GM18868 (cell line): ENCODE measurements at regions not wholly inside any gene's neighbourhood (a gene's known extent, or its start where the extent isn't known, plus 50 kb on each side); places are given as distances from the start of the nearest gene placed in this dataset.

Experiments used
- ATAC-seq: cut with Tn5 transposase; IDR thresholded peaks from one replicate; pipeline ENCODE4 v1.9.1; 2021; ENCODE audit warnings: mild to moderate bottlenecking, moderate library complexity; ENCODE audit not compliant: unreplicated experiment

DNA sequence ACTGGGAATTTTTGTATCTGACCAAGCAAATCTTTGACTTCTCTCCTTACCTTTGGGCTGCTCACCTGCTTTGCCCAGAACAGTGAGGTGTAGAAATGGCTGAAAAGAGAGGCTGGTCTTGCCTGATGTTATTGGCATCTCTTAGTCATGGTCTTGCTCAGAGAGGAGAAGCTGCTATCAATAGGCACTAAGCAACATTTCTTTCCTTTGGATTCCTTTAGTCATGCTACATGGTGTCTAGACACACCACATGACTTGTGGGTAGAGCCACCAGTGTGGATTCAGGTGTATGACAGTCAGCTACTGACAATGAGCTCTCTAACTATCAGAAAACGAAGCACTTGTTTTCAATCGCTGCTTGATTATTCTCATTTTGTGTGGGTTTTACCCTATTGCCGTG, 341.3 kb upstream of the DCC start:
- no peak for ATAC-seq

DNA sequence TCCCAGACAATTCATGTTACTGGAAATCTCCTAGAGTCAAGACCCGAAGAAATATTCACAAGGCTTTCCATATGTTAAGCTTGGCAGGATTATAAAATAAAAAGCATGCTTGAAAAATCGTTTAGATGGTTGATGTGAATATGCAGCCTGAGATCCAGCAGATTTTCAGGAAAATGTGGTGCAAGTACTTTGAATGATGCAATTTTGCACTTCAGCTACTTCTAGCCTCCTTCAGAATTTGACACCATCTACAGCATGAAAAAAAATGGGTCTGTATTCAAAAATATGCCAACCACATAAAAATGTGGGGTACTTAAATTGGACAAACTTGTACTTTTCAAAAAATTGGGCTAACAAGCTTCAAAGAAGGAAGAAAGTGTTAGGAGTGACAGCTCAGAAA, 340.6 kb upstream of the DCC start:
- no peak for ATAC-seq

GRCh38 chr18:52000435-52000834, 339.6 kb upstream of the DCC start:
- ATAC-seq: peak; percentile 53

- ATAC-seq: peak; percentile 34
Observed at GRCh38 chr18:52001106-52001505, 338.9 kb upstream of the DCC start.

- ATAC-seq: no peak
Observed at GRCh38 chr18:52002600-52002999, 337.4 kb upstream of the DCC start.

- ATAC-seq: no peak
Observed at GRCh38 chr18:52007105-52007504, 332.9 kb upstream of the DCC start.

GRCh38 chr18:52008330-52008729, 331.7 kb upstream of the DCC start:
- no peak for ATAC-seq

GRCh38 chr18:52008736-52009135, 331.3 kb upstream of the DCC start:
- ATAC-seq: no peak

DNA sequence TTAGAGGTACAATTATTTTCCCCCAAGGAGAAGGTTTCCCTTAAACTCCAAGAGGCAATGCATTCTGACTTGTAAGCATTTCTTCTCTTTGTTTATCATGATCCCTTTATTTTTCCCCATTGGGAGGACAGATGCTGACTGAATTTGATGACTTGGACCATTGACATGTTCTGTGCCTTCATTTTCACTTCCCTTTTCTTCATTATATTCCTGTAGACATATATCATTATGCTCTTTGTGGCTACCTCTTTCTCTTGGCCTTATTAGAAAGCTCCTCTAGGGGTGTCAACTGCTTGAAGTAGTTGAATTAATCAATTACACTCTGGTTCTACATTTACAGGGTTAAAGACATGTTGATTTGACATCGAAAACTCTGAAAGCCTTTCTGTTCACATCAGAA, 330.0 kb upstream of the DCC start:
- peak; percentile 63 for ATAC-seq

GRCh38 chr18:52045946-52046675, 293.9 kb upstream of the DCC start:
- no peak for ATAC-seq

DNA sequence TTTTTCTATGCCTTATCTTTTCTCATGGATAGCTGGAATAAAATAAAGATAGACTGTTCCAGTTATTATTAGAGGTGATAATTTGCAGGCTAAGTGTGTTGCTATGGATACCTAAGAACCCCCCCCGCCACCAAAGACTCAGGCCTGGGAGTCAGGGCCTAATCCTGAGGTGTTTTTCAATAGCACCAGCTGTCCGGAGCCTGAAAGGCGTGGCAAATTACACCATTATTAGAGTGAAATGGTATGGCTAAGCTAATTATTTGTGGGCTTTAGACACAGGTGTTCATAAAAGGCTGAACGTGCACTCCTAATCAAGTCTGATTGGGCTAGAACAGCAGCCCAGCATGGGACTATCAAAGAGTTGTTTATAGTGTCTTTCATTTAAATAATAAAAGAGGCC, 293.2 kb upstream of the DCC start:
- ATAC-seq: no peak

DNA sequence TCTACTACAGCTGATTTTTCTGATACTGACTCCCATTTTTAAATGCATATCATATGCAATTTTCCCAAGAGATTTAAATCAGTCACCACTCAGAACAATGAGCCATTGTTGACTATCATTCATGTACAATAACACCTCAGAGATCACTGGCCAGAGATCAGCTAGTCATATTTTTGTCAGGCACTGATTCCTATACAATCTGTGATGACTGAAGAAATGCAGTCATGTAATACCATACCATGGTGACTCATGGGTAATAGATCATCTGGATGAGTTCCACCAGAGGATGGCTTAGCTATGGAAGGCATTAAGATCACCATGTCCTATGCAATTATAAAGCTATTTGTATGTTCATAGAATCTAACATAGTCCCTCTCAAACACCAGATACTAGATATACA, 285.7 kb upstream of the DCC start:
- ATAC-seq: no peak

DNA sequence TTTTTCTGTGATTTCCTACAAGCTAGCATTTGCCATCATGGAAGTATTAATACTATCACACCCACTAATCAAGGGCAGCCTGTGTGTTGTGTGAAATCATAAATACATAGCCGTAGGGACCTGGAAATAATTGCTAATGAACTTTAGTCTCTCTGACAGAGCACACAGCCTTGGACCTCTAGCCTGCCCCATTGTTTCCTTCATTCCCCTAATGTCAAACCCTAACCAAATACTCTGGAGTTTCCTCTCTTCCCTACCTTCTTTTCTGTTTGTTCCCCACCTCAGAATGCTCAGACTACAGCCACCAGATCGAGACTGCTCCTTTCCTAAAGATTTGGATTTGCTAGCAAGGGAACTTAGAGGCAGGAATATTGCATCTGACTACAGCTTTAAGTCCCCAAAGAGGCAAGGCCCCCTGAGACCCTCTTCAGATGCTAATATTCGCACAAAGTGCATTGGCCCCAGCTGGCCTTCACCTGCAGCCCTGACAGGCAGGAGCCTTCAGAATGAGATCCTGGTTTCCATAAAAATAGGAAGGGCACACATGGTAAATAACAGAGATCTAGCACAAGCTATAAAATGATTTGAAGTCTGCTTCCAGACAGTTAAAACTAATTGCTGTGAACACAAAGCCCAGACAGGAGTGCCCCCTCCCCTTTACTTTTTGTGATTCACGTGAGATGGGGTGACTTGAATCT, 279.2 kb upstream of the DCC start:
- no peak for ATAC-seq

- ATAC-seq: no peak
Observed at GRCh38 chr18:52063923-52064322, 276.1 kb upstream of the DCC start.

GRCh38 chr18:52069201-52069600, 270.8 kb upstream of the DCC start:
- no peak for ATAC-seq

- ATAC-seq: no peak
Observed at GRCh38 chr18:52070291-52070756, 269.7 kb upstream of the DCC start.

GRCh38 chr18:52077251-52077983, 262.6 kb upstream of the DCC start:
- ATAC-seq: no peak

DNA sequence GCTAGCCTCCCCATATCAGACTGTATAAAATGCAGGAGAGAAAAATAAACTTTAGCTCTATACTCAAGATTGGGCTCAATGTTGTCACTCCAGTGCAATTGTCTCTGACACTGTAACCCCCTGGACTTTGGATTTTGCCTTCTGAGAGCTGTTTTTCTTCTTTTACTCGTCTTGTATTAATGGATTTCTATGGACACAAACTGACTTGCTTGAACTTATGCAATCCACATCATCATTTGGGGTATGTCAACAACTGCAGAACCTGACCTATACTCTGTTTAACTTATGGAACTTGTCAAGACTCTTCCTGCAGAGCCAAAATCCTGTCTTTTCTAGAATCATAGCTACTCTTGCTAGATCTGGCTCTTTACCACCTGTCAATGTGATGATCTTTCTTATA, 257.8 kb upstream of the DCC start:
- ATAC-seq: no peak

DNA sequence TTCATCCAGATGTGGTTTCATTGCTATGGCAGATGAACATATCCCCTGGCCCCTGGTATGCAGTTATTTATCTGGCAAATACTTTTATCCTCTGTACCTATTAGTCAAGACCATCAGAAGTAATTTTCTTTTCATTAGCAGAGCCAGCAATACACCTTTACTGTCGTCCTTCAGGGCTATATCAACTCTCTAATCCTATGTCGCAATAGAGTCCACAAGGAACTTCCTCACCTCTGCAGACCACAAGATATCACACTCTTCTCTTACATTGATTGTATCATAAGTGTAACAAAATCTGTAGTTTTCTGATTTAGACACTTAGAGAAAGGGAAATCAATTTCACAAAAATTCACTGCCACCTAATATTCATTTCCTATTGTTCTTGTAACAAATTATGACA, 252.9 kb upstream of the DCC start:
- no peak for ATAC-seq

GRCh38 chr18:52090005-52090404, 250.0 kb upstream of the DCC start:
- ATAC-seq: no peak

DNA sequence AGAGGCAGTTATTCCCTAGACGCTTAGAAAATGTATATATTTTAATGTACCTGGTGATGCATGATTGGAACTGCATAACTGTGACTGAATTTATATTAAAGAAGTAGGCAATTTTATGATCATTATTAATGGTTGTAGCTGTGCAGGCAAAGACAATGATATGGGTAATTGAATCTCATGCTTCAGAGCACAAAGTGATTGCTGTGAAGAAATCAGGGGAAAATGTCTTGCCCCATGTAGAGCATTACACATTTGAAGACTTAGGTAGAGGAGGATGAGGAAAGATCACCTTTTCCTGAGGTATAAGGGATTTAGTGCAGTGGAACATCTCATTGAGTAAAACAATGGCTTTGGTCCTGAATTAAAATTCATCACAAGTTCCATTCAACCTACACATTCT, 246.8 kb upstream of the DCC start:
- ATAC-seq: no peak

DNA sequence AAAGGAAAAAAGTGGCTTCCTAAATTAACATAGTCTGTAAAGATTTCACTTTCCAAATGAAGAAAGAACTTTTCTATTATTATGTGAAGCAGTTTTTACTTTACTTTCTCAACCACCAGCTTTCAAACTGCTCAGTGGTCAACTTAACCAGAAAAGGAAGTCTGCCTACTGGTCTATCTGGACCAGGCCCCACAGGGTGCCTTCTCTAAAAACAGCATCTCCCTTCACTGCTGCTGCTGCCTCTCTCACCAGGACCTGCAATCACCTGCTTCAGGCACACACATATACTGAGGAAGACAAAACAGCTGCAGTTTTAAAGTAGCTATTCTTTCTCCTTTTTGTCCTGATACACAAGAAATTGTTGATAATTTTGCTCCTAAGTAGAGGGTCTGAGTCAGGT, 221.3 kb upstream of the DCC start:
- no peak for ATAC-seq
